EL (cell line): ENCODE measurements at regions not wholly inside any gene's neighbourhood (a gene's known extent, or its start where the extent isn't known, plus 50 kb on each side); places are given as distances from the start of the nearest gene placed in this dataset.

ENCODE experiments used
- DNase-seq: peaks from one replicate; pipeline ENCODE4 v3.0.0-alpha.2; 2016

- no peak for DNase-seq
Measured at GRCh38 chr14:29465095-29465494, 462.6 kb downstream of the PRKD1 start.

GRCh38 chr14:29475641-29476040 lies 452.0 kb downstream of the PRKD1 start:
- DNase-seq: peak; percentile 72

- DNase-seq: peak; percentile 6
Measured at GRCh38 chr14:29486132-29486531, 441.5 kb downstream of the PRKD1 start.

- no peak for DNase-seq
Measured at GRCh38 chr14:29489911-29490425, 437.7 kb downstream of the PRKD1 start.

- DNase-seq: no peak
Measured at GRCh38 chr14:29493849-29494248, 433.8 kb downstream of the PRKD1 start.

- DNase-seq: no peak
Measured at GRCh38 chr14:29494312-29494711, 433.3 kb downstream of the PRKD1 start.

- DNase-seq: no peak
Measured at GRCh38 chr14:29503903-29504302, 423.7 kb downstream of the PRKD1 start.

- peak; percentile 4 for DNase-seq
Measured at GRCh38 chr14:29518335-29518734, 409.3 kb downstream of the PRKD1 start.

GRCh38 chr14:29521526-29522137 lies 406.0 kb downstream of the PRKD1 start:
- DNase-seq: peak; percentile 35
